H1 (cell line): ENCODE measurements at regions not wholly inside any gene's neighbourhood (a gene's known extent, or its start where the extent isn't known, plus 50 kb on each side); places are given as distances from the start of the nearest gene placed in this dataset.

ENCODE experiments used
- ATF3 ChIP-seq: IDR thresholded peaks from 2 replicates; pipeline ENCODE4 v1.6.1; 2011; ENCODE audit warnings: low read depth, mild to moderate bottlenecking, low read length; ENCODE audit not compliant: insufficient read depth
- CTCF ChIP-seq, 3 experiments: IDR thresholded peaks; 1 replicate in 2 of 3; 2 replicates in 1 of 3; pipeline versions ENCODE4 v1.5.1 to v1.6.1; 2011; ENCODE audit warnings: low read length in 3 of 3, mild to moderate bottlenecking in 3 of 3, inconsistent platforms in 2 of 3, low read depth in 1 of 3, moderate library complexity in 1 of 3; ENCODE audit not compliant: insufficient read depth in 1 of 3; ENCODE audit errors: control extremely low read depth in 1 of 3
- EP300 ChIP-seq, 2 experiments: IDR thresholded peaks; 1 replicate in 1 of 2; 2 replicates in 1 of 2; pipeline ENCODE4 v1.6.1; 2011 to 2012; ENCODE audit warnings: low read depth in 2 of 2, low read length in 2 of 2, mild to moderate bottlenecking in 2 of 2, borderline replicate concordance in 1 of 2, inconsistent platforms in 1 of 2, moderate library complexity in 1 of 2
- EZH2 ChIP-seq: fragments of 200-600 bp; sonication (generic); IDR thresholded peaks from 2 replicates; pipeline ENCODE4 v1.7.1; 2012; ENCODE audit warnings: low read depth, mild to moderate bottlenecking, moderate library complexity, low read length, inconsistent platforms; ENCODE audit not compliant: severe bottlenecking
- KDM1A ChIP-seq: fragments of 200-600, 300-600 bp; sonication (generic); IDR thresholded peaks from 2 replicates; pipeline ENCODE4 v1.7.1; 2016; ENCODE audit warnings: mild to moderate bottlenecking, low read length, borderline replicate concordance
- POLR2AphosphoS5 ChIP-seq: IDR thresholded peaks from 2 replicates; pipeline ENCODE4 v1.6.1; 2011; ENCODE audit warnings: low read depth, low read length
- SIN3A ChIP-seq, 2 experiments: IDR thresholded peaks in 1 of 2; conservative IDR thresholded peaks in 1 of 2; 2 replicates each; pipeline ENCODE4 v1.6.1; 2011 to 2012; ENCODE audit warnings: low read length in 2 of 2, improper control_type of control experiment in 1 of 2, low read depth in 1 of 2, mild to moderate bottlenecking in 1 of 2

GRCh38 chr3:82020282-82020681 is 258.8 kb upstream of the GBE1 start:
- no peak for TF ChIP-seq EP300 (IDR thresholded peaks at IDR 0.05; ENCODE audit: borderline replicate concordance in 1 of 2, low read depth in 2 of 2, low read length in 2 of 2)
- no peak for TF ChIP-seq ATF3
- no peak for TF ChIP-seq CTCF (IDR thresholded peaks at IDR 0.05; ENCODE audit: control extremely low read depth in 1 of 3, insufficient read depth in 1 of 3, low read depth in 1 of 3, low read length in 3 of 3)
- TF ChIP-seq EZH2: no peak
- TF ChIP-seq KDM1A: no peak
- TF ChIP-seq POLR2AphosphoS5: no peak
- TF ChIP-seq SIN3A (conservative IDR thresholded peaks at IDR 0.05 in 1 of 2, IDR thresholded peaks at IDR 0.05 in 1 of 2; ENCODE audit: low read depth in 1 of 2, low read length in 2 of 2): no peak
